ENCODE measurements at regions not wholly inside any gene's neighbourhood (a gene's known extent, or its start where the extent isn't known, plus 50 kb on each side); places are given as distances from the start of the nearest gene placed in this dataset.

DNA sequence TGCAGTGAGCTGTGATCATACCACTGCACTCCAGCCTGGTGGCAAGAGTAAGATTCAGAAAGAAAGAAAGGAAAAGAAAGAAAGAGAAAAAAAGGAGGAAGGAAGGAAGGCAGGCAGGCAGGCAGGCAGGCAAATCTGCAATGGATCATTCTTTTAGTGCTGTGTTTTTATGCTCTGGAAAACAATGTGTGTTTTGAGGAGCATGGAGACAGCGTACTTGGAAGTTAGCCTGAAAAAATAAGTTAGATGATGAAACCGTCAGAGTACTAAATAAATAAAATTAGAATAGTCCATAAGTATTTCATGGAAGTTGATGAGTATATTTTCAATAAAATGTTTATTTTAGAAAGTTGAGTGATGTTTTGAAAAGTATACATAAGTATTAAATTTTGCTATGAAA, 366.4 kb upstream of the CDH20 start:
- TF ChIP-seq, protein P1, sequence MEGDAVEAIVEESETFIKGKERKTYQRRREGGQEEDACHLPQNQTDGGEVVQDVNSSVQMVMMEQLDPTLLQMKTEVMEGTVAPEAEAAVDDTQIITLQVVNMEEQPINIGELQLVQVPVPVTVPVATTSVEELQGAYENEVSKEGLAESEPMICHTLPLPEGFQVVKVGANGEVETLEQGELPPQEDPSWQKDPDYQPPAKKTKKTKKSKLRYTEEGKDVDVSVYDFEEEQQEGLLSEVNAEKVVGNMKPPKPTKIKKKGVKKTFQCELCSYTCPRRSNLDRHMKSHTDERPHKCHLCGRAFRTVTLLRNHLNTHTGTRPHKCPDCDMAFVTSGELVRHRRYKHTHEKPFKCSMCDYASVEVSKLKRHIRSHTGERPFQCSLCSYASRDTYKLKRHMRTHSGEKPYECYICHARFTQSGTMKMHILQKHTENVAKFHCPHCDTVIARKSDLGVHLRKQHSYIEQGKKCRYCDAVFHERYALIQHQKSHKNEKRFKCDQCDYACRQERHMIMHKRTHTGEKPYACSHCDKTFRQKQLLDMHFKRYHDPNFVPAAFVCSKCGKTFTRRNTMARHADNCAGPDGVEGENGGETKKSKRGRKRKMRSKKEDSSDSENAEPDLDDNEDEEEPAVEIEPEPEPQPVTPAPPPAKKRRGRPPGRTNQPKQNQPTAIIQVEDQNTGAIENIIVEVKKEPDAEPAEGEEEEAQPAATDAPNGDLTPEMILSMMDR (IDR thresholded peaks at IDR 0.05; ENCODE audit: extremely low read depth, missing control alignments): no peak
- no peak for DNase-seq (ENCODE audit: low spot score)

DNA sequence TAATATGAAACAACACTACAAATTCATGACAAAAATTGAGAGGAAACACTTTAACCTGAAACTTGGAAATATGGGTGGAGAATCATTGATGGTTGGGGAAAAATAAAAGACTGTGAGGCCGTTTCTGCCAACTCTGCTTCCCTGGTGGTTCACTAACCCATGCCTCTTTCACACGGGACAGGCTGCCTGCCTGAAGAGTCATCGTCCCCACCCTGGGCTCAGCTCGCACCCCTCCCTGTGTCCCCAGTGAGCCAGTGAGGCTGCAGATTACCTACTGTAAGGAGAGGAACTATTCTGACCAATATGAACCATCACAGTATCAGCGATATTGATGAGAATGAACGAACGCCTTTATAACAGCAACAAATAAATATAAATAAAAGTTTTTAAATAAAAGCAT, 357.8 kb upstream of the CDH20 start:
- DNase-seq (ENCODE audit: low spot score): no peak
- TF ChIP-seq, protein P1 (IDR thresholded peaks at IDR 0.05; ENCODE audit: extremely low read depth, missing control alignments): no peak

DNA sequence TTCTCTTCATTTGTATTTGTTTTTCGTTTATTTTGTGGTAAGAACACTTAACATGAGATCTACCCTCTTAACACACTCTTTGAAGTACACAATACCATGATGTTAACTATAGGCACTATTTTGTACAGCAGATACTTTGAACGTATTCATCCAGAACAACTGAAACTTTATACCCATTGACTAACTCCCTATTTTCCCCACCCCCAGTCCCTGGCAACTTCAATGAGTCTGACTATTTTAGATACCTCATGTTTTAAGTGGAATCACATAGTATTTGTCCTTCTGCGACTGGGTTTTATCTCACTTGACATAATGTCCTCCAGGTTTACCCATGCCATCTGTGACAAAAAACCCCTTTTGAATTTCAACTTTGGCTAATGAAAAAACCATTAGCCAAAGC, 356.3 kb upstream of the CDH20 start:
- DNase-seq (ENCODE audit: low spot score): no peak
- TF ChIP-seq, protein P1 (IDR thresholded peaks at IDR 0.05; ENCODE audit: extremely low read depth, missing control alignments): no peak

DNA sequence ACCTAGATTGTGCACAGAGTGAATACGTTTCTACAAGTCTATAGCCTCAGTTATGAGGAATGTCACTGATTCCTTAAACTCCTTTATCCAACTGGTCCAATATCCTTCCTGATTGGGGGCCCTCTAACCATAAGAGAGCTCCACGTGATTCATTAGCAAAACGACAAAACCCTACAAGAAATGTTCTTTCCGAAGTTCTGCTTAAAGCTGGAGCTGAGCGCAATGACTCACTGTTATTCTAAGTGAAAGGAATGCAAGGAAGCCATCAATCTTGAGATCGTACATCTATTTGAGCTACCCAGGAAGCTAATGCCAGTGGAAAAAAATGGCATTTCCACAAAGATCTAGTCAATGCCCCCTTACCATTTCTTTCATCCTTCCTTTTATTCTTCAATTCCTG, 354.9 kb upstream of the CDH20 start:
- TF ChIP-seq, protein P1 (IDR thresholded peaks at IDR 0.05; ENCODE audit: extremely low read depth, missing control alignments): no peak
- DNase-seq (ENCODE audit: low spot score): no peak

DNA sequence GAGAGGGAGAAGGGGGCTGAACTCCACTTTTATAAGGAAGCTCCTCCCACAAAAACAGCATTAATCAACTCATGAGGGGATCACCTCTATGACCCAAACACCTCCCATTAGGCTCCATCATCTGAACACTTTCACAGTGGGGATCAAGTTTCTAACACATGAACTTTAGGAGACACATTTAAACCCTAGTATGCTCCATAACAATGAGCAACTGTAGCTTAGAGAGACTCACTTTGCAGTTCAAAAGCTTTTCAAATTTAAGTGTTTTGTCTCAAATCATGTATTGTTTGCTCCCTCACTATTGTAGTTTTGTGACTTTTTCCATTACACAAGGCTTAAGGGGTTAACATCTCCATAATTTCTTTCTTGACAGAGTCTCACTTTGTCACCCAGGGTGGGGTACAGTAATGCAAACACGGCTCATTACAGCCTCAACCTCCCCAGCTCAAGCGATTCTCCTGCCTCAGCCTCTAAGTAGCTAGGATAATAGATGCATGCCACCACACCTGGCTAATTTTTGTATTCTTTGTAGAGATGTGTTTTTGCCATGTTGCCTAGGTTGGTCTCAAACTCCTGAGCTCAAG, 352.7 kb upstream of the CDH20 start:
- TF ChIP-seq, protein P1 (IDR thresholded peaks at IDR 0.05; ENCODE audit: extremely low read depth, missing control alignments): no peak
- DNase-seq (ENCODE audit: low spot score): no peak

DNA sequence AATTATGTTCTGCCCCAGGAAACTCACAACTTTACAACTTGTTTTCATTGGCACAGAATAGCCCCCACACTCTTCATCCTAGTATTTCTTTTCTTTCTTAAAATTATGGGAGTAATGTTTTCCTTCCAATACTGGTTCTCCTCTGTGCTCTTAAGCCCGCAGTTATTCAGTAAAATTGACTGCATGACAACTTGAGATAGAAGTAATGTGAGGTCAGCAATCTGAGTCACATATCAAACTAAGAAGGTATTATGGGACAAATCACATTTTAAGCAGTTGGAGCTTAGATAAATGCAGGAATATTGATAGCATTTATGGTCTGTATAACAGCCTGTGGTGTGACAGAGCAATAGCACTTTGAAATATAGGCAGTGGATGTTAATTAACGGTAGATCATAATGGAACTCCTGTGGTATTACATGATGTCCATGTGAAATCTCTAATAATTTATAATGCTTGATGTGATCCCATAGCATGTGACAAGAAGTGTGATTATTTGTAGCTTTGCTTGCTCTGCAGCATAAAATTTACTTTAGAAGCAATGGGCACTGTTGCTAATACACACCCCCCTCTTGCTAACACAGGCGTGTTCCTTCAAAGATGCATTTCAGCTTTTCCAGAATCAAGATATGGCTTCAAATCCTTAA, 351.4 kb upstream of the CDH20 start:
- TF ChIP-seq, protein P1 (IDR thresholded peaks at IDR 0.05; ENCODE audit: extremely low read depth, missing control alignments): no peak
- DNase-seq (ENCODE audit: low spot score): no peak

DNA sequence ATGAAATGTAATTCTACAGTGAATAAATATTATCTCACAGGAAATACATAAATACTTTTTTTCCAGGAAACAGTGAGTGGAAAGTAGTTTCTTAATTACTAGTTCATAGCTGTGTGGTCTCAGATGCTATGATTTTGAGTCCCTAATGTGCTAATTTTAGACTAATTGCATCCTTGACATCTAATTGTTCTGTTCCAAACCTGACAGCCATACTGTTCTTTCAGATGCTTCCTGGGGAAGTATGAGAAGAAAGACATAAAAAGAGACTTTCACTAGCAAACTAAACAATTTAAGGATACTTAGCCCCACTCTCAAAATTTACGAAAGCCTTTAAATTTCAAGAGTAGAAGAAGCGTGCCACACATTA, 350.9 kb upstream of the CDH20 start:
- DNase-seq (ENCODE audit: low spot score): no peak
- TF ChIP-seq, protein P1 (IDR thresholded peaks at IDR 0.05; ENCODE audit: extremely low read depth, missing control alignments): no peak

Data from GM20000 (cell line).